Neural cell (in vitro differentiated cells): ENCODE measurements at regions not wholly inside any gene's neighbourhood (a gene's known extent, or its start where the extent isn't known, plus 50 kb on each side); places are given as distances from the start of the nearest gene placed in this dataset.

Source experiments
- H2AFZ ChIP-seq: fragments of 200-600, 300-800 bp; sonication (generic), shearing (Covaris generic); 2 replicates; pipeline ENCODE4 v1.6.0; 2014; ENCODE audit warnings: low read depth, mild to moderate bottlenecking, antibody characterized with exemption, low read length, moderate library complexity
- H3F3A ChIP-seq: fragments of 200-600 bp; shearing (Covaris generic); 2 replicates; pipeline ENCODE4 v1.6.1; 2016; ENCODE audit warnings: mild to moderate bottlenecking, moderate library complexity, mixed read lengths, antibody characterized with exemption, low read length; ENCODE audit not compliant: insufficient read depth, poor library complexity, severe bottlenecking
- H3K27ac ChIP-seq: fragments of 200-600, 300-800 bp; sonication (generic), shearing (Covaris generic); 2 replicates; pipeline ENCODE4 v1.5.1; 2014; ENCODE audit warnings: mild to moderate bottlenecking, low read length, moderate library complexity
- H3K27me3 ChIP-seq: fragments of 300-800, 200-600 bp; sonication (generic), shearing (Covaris generic); 2 replicates; pipeline ENCODE4 v1.6.0; 2014; ENCODE audit warnings: mild to moderate bottlenecking, low read depth, low read length, moderate library complexity; ENCODE audit not compliant: insufficient read depth
- H3K36me3 ChIP-seq: fragments of 300-800, 200-600 bp; sonication (generic), shearing (Covaris generic); 2 replicates; pipeline ENCODE4 v1.5.1; 2014; ENCODE audit warnings: mild to moderate bottlenecking, antibody characterized with exemption, low read length, moderate library complexity; ENCODE audit not compliant: insufficient read depth
- H3K4me2 ChIP-seq: fragments of 300-800, 200-600 bp; sonication (generic), shearing (Covaris generic); 2 replicates; pipeline ENCODE4 v1.6.0; 2014; ENCODE audit warnings: mild to moderate bottlenecking, low read length
- H3K4me3 ChIP-seq: fragments of 300-800, 200-600 bp; sonication (generic), shearing (Covaris generic); 2 replicates; pipeline ENCODE4 v1.5.1; 2014; ENCODE audit warnings: mild to moderate bottlenecking, low read length, moderate library complexity
- H3K79me2 ChIP-seq: fragments of 200-600 bp; shearing (Covaris generic); replicated peaks from 2 replicates; pipeline ENCODE4 v1.6.0; 2014; ENCODE audit warnings: mild to moderate bottlenecking, low read length, moderate library complexity; ENCODE audit not compliant: insufficient read depth
- H3K9ac ChIP-seq: fragments of 300-800, 200-600 bp; sonication (generic), shearing (Covaris generic); 2 replicates; pipeline ENCODE4 v1.6.1; 2016; ENCODE audit warnings: mild to moderate bottlenecking, low read length, mixed read lengths
- H3K9me2 ChIP-seq: fragments of 200-600 bp; shearing (Covaris generic); 2 replicates; pipeline ENCODE4 v1.6.1; 2016; ENCODE audit warnings: mild to moderate bottlenecking, low read length, mixed read lengths; ENCODE audit not compliant: insufficient read depth
- H3K9me3 ChIP-seq: fragments of 200-600, 300-800 bp; sonication (generic), shearing (Covaris generic); 2 replicates; pipeline ENCODE4 v1.6.1; 2016; ENCODE audit warnings: mild to moderate bottlenecking, mixed run types, low read length, moderate library complexity, mixed read lengths
- H4K20me1 ChIP-seq: fragments of 200-600 bp; shearing (Covaris generic); 2 replicates; pipeline ENCODE4 v1.6.1; 2016; ENCODE audit warnings: mild to moderate bottlenecking, mixed run types; ENCODE audit not compliant: insufficient read depth
- CTCF ChIP-seq: fragments of 450-650 bp; IDR thresholded peaks from 2 replicates; pipeline ENCODE4 v1.5.1; 2014; ENCODE audit warnings: antibody characterized with exemption, mild to moderate bottlenecking, moderate library complexity; ENCODE audit not compliant: poor library complexity, severe bottlenecking
- EP300 ChIP-seq: fragments of 450-650 bp; conservative IDR thresholded peaks from 2 replicates; pipeline ENCODE4 v1.6.1; 2014; ENCODE audit warnings: antibody characterized with exemption, mild to moderate bottlenecking, moderate library complexity; ENCODE audit not compliant: poor library complexity, severe bottlenecking
- EZH2 ChIP-seq: fragments of 200-600, 300-800 bp; shearing (Covaris generic), sonication (generic); IDR thresholded peaks from 2 replicates; pipeline ENCODE4 v1.6.1; 2014; ENCODE audit warnings: antibody characterized with exemption, low read length, borderline replicate concordance, mild to moderate bottlenecking; ENCODE audit not compliant: insufficient read depth, poor library complexity, severe bottlenecking
- MXI1 ChIP-seq: fragments of 450-650 bp; conservative IDR thresholded peaks from 2 replicates; pipeline ENCODE4 v1.6.1; 2014; ENCODE audit warnings: antibody characterized with exemption, mild to moderate bottlenecking; ENCODE audit not compliant: poor library complexity, severe bottlenecking
- POLR2AphosphoS5 ChIP-seq: IDR thresholded peaks from 2 replicates; pipeline ENCODE4 v1.6.1; 2012
- RAD21 ChIP-seq: fragments of 450-650 bp; conservative IDR thresholded peaks from 2 replicates; pipeline ENCODE4 v1.6.1; 2014; ENCODE audit warnings: antibody characterized with exemption, mild to moderate bottlenecking, moderate library complexity
- SMC3 ChIP-seq: fragments of 450-650 bp; conservative IDR thresholded peaks from 2 replicates; pipeline ENCODE4 v1.6.1; 2014; ENCODE audit warnings: antibody characterized with exemption, mild to moderate bottlenecking, moderate library complexity; ENCODE audit not compliant: poor library complexity
- TAF1 ChIP-seq: IDR thresholded peaks from 2 replicates; pipeline ENCODE4 v1.6.1; 2012; ENCODE audit warnings: low read depth
- TF ChIP-seq, protein P1 (sequence below): IDR thresholded peaks from 2 replicates; pipeline ENCODE4 v1.6.1; 2012; ENCODE audit warnings: borderline replicate concordance

DNA sequence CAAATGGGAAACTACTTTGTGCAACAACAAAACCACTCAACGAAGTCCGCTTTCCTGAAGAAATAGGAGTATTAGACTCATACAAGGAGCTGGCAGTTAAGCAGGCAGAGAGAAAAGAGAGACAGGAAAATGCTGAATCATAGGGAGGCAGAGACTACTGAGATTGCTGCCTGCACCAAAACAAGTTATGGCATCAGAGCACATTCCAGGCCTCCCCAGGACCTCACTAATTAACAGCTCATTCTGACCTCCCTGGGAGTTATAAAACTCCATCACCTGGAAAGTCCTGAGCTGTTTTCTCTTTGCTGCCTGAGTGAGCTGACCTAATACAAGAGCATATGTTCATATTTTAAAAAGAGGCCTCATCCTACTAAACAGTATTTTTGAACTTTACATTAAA is 741.0 kb downstream of the MCTP2 start:
- H3K27me3 ChIP-seq, result no peaks in the 10 kb centered on the region
- H3K9me2 ChIP-seq, result no peaks in the 10 kb centered on the region
- H2AFZ ChIP-seq, result no peak overlapping the region
- H3K9me3 ChIP-seq, result no peaks in the 10 kb centered on the region
- H3K9ac ChIP-seq, result no peak overlapping the region
- no peaks in the 10 kb centered on the region for H4K20me1 ChIP-seq
- TF ChIP-seq POLR2AphosphoS5, result no peak
- TF ChIP-seq MXI1, result no peak
- TF ChIP-seq EZH2, result no peak
- no peak for TF ChIP-seq EP300
- no peak for TF ChIP-seq SMC3
- no peak for TF ChIP-seq CTCF
- TF ChIP-seq RAD21, result no peak
- TF ChIP-seq TAF1, result no peak
- TF ChIP-seq, protein P1, sequence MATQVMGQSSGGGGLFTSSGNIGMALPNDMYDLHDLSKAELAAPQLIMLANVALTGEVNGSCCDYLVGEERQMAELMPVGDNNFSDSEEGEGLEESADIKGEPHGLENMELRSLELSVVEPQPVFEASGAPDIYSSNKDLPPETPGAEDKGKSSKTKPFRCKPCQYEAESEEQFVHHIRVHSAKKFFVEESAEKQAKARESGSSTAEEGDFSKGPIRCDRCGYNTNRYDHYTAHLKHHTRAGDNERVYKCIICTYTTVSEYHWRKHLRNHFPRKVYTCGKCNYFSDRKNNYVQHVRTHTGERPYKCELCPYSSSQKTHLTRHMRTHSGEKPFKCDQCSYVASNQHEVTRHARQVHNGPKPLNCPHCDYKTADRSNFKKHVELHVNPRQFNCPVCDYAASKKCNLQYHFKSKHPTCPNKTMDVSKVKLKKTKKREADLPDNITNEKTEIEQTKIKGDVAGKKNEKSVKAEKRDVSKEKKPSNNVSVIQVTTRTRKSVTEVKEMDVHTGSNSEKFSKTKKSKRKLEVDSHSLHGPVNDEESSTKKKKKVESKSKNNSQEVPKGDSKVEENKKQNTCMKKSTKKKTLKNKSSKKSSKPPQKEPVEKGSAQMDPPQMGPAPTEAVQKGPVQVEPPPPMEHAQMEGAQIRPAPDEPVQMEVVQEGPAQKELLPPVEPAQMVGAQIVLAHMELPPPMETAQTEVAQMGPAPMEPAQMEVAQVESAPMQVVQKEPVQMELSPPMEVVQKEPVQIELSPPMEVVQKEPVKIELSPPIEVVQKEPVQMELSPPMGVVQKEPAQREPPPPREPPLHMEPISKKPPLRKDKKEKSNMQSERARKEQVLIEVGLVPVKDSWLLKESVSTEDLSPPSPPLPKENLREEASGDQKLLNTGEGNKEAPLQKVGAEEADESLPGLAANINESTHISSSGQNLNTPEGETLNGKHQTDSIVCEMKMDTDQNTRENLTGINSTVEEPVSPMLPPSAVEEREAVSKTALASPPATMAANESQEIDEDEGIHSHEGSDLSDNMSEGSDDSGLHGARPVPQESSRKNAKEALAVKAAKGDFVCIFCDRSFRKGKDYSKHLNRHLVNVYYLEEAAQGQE, result no peak
- no peaks in the 10 kb centered on the region for H3K36me3 ChIP-seq
- no peak overlapping the region for H3K27ac ChIP-seq
- no peak overlapping the region for H3K4me3 ChIP-seq
- no peaks in the 10 kb centered on the region for H3K79me2 ChIP-seq
- H3K4me2 ChIP-seq, result no peak overlapping the region
- no peaks in the 10 kb centered on the region for H3F3A ChIP-seq

GRCh38 chr15:94987085-94987484 is 755.7 kb downstream of the MCTP2 start:
- no peak overlapping the region for H3K27ac ChIP-seq
- no peaks in the 10 kb centered on the region for H3F3A ChIP-seq
- no peaks in the 10 kb centered on the region for H3K9me2 ChIP-seq
- no peaks in the 10 kb centered on the region for H3K9me3 ChIP-seq
- no peak overlapping the region for H3K4me3 ChIP-seq
- TF ChIP-seq SMC3 (no peak), MXI1 (no peak), EP300 (no peak)
- TF ChIP-seq, protein P1, result no peak
- no peaks in the 10 kb centered on the region for H3K36me3 ChIP-seq
- H3K9ac ChIP-seq, result no peak overlapping the region
- H3K4me2 ChIP-seq, result no peak overlapping the region
- no peak overlapping the region for H2AFZ ChIP-seq
- no peaks in the 10 kb centered on the region for H4K20me1 ChIP-seq
- no peaks in the 10 kb centered on the region for H3K79me2 ChIP-seq
- H3K27me3 ChIP-seq, result no peaks in the 10 kb centered on the region
